ENCODE measurements at regions not wholly inside any gene's neighbourhood (a gene's known extent, or its start where the extent isn't known, plus 50 kb on each side); places are given as distances from the start of the nearest gene placed in this dataset.

- TF ChIP-seq CTCF (conservative IDR thresholded peaks at IDR 0.05; ENCODE audit: low read depth, low read length), result no peak
- no peak for TF ChIP-seq CEBPB (IDR thresholded peaks at IDR 0.05; ENCODE audit: low read depth, low read length)
- no peak for TF ChIP-seq MXI1 (IDR thresholded peaks at IDR 0.05; ENCODE audit: borderline replicate concordance, low read depth, low read length)
- no peak for TF ChIP-seq SMC3 (IDR thresholded peaks at IDR 0.05; ENCODE audit: low read depth, low read length)
- TF ChIP-seq POLR2A (IDR thresholded peaks at IDR 0.05; ENCODE audit: low read depth, low read length), result no peak
- no peak for TF ChIP-seq USF2 (IDR thresholded peaks at IDR 0.05; ENCODE audit: low read depth, low read length)
- TF ChIP-seq BHLHE40 (IDR thresholded peaks at IDR 0.05; ENCODE audit: low read depth, low read length), result no peak
- TF ChIP-seq MAFK (IDR thresholded peaks at IDR 0.05; ENCODE audit: low read depth, low read length), result no peak
- no peak for TF ChIP-seq RCOR1 (IDR thresholded peaks at IDR 0.05; ENCODE audit: insufficient replicate concordance, low read length)
- no peak for TF ChIP-seq RAD21 (IDR thresholded peaks at IDR 0.05; ENCODE audit: low read length)
Observed at GRCh38 chr13:89584058-89584620, 1763.3 kb upstream of the MIR17HG start.

All from IMR-90 (cell line).